Stimulated activated CD4-positive, alpha-beta T cell treated with anti-CD3 and anti-CD28 coated beads, TNF-alpha, amount 100 ng/mL, for 24 hours (primary cell): ENCODE measurements at regions not wholly inside any gene's neighbourhood (a gene's known extent, or its start where the extent isn't known, plus 50 kb on each side); places are given as distances from the start of the nearest gene placed in this dataset.
"Not testable (repeated sequence)": the region's sequence is repeated elsewhere in the genome, so short reads cannot be mapped to it uniquely, and the experiment has no call there.

ENCODE experiments used
- DNase-seq, 3 experiments: peaks; one replicate each; pipeline ENCODE4 v3.0.0-alpha.2; 2020; ENCODE audit warnings: low read depth in 3 of 3

DNA sequence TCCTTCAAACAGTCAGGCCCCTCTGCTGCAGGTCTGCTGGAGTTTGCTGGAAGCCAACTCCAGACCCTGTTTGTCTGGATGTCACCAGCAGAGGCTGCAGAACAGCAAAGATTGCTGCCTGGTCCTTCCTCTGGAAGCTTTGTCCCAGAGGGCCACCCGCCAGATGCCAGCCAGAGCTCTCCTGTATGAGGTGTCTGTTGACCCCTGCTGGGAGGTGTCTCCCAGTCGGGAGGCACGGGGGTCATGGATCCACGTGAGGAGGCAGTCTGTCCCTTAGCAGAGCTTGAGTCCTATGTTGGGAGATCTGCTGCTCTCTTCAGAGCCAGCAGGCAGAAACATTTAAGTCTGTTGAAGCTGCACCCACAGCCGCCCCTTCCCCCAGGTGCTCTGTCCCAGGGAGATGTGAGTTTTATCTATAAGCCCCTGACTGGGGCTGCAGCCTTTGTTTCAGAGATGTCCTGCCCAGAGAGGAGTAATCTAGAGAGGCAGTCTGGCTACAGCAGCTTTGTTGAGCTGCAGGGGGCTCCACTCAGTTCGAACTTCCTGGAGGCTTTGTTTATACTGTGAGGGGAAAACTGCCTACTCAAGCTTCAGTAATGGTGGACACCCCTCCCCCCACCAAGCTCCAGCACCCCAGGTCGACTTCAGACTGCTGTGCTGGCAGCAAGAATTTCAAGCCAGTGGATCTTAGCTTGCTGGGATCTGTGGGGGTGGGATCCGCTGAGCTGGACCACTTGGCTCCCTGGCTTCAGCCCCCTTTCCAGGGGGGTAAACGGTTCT is 72.1 kb downstream of the OGFRL1 start:
- DNase-seq = not testable (repeated sequence)

DNA sequence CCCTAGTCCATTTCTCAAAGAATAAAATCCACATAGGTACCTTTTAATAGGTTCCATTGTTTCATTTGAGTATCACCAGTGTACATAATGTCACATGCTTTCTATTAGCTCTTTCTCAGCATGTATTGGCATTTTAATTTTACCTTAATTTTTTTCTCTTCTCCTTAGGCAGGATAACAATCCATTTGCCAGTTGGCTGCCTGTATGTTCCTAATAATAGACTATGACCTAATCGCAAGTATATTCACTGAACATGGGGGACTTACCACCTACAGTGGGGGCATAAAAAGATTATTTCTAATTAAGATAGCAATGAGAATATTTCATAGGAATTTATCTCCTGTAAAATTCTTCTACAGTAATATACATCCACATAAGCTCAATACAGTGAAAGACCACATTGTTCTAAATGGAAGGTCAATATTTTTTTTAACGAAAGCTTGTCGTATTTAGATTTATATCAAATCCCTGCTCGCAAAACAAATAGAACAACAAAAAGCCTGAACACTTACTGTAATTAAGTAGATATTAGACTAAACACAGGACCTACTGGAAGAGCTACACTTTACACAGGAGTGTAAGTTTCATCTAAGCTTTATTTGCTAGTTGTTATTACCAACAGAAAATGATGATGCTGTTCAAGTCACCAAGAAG is 76.4 kb downstream of the OGFRL1 start:
- no peak for DNase-seq

DNA sequence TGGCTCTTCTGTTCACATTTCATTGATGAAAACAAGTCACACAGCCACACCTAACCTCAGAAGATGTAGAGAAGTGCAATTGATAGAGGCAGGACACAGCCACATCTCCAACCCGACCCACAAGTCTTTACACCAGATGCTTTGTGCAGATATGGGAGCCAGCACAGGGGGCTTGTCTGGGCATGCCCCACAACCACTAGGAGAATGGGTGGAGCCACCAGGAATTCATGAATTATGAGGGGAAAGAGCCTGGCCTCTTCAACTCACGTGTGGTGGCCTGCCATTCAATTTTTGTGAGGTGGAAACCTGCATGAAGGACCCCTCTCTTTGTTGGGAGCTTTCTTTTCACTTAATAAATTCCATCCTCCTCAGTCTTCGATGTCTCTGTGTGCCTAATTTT is 79.1 kb downstream of the OGFRL1 start:
- no peak for DNase-seq

DNA sequence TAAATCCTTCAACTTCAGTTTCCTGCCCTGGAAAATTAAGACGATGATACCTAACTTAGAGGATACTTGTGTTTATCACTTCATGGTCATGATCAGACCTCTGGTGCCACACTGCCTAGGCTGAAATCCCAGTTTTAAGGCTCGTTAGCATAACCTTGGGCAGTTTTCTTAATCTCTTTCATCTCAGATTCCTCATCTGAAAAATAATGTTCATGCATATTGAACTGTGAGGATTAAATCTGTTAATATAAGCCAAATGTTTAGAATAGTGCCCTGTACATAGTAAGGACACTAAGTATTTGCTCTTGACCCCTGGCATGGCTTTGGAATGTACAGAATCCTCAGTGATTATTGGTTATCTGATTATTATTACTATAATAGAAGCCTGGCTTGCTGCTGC is 79.7 kb downstream of the OGFRL1 start:
- DNase-seq = no peak

DNA sequence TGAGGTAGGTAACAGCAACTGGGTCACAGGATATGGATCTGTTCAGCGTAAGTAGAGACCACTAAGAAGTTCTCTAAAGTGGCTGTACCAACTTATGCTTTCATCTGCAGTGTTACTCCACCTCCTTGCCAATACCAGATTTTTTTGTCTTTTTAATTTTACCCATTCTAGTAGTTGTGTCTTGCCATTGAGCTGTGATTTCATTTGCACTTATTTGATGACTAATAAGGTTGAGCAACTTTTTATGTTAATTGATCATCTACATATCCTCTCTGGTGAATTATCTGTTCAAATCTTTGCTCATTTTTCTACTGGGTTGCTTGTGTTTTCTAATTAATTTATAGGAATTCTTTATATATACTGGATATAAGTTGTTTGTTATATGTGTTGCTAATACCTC is 82.9 kb downstream of the OGFRL1 start:
- DNase-seq = no peak

DNA sequence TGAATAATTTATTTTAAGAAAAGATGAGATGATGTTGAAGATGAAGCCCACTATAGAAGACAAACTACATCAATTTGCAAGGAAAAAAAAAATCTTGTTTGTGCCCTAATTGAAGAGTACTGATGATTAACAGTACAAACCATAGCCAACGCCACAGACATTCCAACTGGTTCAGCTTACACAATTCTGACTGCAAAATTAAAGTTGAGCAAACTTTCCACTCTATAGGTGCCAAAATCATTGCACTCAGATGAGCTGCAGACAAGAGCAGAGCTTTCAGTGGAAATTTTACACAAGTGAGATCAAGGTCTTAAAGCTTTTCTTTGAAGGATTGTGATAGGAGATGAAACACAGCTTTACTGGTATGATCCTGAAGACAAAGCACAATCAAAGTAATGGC is 85.3 kb downstream of the OGFRL1 start:
- DNase-seq = no peak

DNA sequence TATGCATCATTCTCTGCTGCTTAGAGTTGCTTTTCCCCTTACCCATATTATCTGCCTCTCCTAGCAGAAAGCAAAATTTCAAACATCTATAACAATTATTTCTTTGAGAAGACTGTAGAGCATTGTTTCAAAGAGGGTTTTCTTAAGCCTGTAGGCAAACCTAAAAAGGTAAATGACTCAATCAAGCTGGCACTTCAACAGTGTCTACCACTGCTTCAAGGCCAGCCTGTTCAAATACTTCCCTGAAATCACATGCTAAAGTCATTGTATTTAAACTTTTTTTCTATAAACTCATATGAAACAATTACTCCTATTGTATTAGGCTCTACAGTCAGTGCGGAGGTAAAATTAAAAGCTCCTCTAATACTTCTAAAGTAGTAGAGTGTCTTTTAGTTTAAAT is 87.1 kb downstream of the OGFRL1 start:
- no peak for DNase-seq

DNA sequence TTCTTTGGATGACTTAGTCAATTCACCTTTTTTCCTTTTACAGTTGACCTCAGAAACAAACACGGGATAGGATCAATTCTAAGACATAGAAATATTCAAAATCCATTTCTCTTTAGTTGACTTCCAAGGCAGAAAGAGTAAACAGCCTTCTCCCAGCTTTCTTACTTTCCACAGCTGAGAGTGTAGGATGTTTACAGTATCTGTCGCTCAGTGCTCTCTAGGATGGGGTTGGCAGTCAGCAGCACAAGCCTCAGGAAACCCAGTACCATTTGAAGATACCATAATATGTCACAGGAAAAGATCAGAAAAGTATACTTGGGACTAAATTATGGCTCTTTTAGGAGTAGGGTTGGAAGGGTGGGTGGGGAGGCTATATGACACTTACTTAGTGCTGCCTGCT is 88.2 kb downstream of the OGFRL1 start:
- DNase-seq = no peak

DNA sequence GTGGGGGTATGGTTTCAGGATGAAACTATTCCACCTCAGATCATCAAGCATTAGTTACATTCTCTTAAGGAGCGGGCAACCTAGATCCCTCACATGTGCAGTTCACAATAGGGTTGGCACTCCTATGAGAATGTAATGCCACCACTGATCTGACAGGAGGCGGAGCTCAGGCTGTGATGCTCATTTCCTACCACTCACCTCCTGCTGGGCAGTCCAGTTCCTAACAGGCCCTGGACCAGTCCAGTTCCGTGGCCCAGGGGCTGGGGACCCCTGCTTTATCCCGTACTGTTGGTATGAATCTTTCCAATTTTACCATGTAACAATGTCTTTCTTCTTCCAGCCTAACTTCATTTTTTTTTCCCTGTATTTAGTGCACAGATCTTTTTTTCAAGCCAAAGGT is 94.9 kb downstream of the OGFRL1 start:
- no peak for DNase-seq

DNA sequence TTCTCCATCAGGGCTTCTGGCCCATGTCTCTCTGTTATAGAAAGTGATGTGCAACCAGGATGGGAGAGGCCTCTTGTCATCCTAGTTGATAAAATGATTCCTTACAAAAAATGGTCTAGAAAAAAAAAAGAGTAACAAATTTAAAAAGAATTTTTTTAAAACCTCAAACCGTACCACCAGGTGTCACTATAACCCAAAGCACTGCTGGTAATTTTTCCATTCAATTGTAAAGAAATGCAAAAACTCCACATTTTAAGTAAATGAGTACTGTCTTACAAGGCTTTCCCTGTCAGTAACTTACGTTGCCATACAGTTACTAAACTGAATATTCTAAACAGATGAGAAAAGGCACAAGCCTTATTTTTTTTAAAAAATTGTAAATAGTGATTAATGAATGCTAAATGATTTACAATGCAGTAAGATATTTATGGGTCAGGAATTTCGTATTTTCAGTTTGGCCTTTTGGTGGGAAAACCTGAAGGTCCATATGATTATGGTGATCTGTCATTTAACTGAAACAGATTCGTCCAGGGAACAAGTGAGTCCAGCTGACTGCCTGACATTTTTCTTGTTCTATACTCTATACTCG is 95.4 kb downstream of the OGFRL1 start:
- no peak for DNase-seq

DNA sequence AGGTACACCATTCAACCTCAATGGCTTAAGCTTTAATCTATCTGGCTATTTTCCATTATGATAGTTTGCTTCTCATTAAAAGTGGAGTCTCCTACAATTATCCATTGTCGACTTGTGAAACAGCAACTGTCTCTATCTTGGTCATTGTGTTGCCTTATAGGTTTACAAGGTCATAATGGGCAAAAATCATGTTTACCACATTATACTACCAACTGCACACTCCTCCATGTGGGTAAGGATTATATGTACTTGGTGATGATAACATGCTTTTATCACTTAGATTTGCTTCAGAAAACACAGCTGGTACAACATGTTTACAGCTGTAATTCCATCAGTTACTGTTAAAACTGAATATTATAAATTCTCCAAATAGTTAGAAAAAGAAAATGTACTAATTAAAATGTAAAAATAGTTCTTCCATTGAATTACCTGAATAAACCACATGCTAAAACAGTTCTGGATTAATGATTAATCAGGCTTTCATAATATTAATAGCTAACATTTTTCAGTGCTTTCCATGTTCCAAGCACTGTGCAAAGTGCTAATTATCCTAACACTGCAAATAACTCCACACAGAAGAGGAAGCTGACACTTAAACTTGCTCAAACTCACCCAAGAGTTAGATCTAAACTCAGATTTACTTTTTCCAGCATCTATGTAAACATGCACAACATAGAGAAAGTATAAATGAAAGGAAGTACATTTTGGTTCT is 96.7 kb downstream of the OGFRL1 start:
- DNase-seq = no peak

DNA sequence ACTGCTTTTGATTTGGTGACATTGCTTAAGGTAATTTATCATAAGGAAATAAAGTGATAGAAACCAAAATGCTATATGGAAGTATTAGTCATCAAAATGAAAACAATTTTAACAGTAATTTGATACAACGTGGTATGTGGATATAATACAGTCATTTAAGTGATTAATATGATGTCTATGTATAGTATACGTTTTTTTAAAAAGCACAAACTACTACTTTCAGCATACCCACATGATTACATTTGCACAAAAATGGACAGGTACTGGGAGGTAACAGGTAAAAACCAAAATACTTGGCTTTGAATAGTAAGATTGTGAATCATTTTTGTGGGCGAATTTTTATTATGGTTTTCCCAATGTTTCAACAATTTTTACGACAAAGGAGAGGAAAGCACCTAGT is 97.6 kb downstream of the OGFRL1 start:
- DNase-seq = no peak

DNA sequence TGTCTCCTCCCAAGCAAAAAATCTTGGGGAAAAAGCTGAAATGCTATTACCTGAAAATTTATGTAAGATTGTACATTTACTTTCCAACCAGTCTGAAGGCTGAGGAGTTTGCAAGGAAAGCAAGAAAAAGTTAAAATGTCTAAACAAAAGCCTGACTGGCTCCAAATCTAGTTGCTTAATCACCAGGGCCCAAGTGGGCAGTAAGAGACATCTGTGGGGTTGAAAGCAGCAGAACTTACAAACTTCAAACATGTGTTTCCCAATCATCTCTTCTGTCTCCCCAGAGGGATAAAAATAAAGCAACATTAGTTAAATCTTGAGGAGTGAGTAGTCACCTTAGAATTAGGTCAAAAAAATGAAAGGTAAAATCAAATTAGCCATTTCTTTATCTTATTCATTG is 98.6 kb downstream of the OGFRL1 start:
- DNase-seq = no peak

DNA sequence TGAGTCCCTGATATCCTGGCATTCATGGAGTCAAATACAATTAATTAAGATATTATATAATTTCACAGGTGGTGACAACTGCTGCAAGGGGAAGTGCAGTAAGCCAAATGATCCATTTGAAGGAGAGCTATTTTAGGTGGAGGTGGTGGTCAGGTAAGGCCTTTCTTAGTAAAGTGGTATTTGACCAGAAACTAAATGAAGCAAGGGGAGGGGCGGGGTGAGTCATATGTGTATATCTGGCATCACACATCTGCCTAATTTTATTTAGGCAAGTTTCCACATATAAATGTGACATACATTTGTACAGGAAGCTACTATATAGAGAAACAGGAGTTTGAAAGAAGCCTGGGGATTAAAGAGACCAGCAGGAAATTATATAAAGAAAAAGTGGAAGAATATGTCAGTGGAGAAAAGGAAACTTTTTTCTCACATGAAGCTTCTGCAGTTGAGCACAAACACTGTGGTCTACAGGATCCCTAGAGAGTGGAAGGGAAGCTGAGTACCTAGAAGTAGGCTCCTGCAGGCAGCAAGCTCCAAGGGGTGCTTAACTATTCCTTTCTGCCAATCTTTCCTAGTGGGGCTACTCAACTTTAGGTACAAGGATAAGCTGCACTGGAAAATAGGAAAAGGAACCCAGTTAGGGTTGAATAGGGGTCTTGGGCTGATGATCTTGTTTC is 99.6 kb downstream of the OGFRL1 start:
- DNase-seq = no peak

DNA sequence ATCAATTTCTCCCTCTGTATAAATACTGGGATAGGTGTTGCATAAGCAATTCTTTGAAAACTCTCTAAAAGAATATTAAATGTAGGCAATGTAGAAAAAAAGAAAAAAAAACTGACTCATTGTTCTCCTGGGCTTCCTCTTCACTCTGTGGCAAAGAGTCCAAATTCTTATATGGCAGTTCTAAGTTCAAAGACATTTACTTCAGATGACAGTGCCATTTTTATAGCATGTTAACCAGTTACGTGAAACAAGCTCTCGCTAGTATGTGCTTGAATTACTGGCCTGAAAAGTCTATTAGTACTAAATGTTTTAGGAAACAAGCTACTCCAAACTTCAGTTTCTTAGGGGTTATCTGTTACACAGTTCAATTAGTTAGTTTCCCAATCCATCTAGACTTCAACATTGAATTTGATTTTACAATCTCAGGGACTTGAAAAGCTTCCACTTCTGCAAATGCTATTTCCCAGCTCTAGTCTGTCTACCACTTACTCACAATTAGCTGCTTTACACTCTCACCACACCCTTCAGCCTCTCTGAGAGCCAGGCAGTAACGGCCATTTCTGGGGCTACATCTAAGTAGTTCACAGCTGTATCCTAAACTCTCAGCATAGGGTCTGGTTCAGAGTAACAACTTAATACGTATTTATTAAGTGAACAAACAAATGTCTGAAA is 100.4 kb downstream of the OGFRL1 start:
- no peak for DNase-seq

DNA sequence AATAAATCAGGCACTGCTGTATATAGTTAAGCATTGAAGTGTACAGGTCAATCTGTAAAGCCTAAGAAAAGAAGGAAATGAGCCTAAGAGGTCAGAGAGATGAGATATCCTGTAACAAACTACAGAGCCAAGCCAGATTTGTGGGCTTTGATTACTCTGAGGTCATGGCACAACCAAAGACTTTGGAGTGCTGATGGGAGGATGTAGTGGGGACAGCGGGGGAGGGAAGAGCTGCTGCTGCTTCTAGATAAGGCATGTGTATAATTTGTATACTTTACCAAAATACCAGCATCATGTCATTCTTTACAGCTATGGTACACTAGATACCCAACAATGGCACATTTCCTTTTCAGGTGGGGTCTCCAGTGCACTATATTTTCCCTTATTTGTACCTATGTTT is 102.5 kb downstream of the OGFRL1 start:
- no peak for DNase-seq

DNA sequence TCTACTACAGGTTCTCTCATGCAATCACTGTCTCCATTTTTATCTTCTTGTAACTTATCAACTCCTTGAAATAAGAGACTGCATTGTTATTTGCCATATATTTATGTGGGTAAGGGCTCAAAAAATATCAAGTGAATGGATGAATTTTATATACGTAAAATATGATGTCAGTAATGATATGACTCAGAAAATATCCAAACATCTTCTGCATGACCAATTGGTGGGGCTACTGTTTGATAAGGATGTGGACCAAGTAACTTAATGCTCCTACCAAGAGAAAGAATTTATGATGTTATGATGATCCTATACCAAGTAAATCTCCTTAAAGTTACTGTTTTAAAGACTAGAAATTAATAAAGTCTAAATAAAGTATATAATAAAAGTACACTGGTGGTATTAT is 103.7 kb downstream of the OGFRL1 start:
- DNase-seq = no peak

DNA sequence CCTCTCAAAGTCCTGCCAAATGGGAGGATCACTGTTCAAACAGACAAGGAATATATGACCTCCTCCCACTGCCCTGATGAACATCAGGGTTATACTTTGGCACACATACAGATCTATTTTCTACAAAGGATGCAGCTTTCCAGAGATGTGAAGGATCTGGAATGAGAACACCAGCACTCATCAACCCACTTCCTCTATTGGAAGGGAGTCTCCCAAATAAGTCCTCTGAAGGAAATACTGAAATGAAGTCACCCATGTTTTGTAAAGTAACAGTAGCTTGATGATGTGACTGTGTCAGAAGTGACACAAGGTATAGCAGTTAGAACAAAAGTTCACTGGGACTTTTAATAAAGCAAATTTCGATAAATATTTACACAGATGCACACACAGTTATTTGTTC is 104.9 kb downstream of the OGFRL1 start:
- DNase-seq = no peak

DNA sequence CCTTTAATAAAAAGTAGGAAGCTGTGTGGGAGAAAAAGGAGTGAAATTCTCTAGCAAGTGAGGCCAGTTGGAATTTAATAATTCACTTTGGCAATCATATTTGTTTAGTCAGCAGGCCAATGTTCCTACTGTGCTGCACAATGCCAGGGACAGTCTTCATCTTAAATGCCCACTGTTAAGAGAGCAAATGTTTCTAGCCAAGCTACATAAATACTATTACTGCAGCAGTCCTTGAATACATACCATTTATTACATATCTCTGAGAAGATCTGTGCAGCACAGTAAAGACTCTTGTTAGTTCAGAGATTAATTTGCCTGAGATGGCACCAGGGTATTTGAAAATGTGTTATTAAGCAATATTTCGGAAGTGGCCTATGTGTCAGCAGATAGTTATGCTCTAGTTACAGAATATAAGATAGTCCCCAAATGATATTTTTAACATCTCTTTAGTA is 105.4 kb downstream of the OGFRL1 start:
- DNase-seq = no peak

DNA sequence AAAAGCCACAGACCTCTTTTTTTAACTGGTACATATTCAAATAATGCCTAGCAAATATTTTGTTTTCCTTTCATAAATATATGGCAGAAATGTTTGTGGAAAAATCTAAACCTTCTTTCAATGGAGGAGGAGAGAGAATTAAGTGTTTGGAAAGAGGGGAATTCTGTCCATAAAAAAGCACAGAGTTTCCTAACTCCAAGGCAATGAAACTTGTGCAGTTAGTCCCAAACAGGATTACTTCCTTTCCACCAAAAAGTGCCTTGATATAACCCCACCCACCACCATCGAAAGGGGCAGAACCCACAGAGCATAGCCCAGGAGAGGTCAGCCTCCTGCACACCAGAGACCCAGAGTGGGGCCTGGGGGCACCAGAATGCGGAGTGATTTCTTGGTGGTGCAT is 106.3 kb downstream of the OGFRL1 start:
- DNase-seq = no peak

DNA sequence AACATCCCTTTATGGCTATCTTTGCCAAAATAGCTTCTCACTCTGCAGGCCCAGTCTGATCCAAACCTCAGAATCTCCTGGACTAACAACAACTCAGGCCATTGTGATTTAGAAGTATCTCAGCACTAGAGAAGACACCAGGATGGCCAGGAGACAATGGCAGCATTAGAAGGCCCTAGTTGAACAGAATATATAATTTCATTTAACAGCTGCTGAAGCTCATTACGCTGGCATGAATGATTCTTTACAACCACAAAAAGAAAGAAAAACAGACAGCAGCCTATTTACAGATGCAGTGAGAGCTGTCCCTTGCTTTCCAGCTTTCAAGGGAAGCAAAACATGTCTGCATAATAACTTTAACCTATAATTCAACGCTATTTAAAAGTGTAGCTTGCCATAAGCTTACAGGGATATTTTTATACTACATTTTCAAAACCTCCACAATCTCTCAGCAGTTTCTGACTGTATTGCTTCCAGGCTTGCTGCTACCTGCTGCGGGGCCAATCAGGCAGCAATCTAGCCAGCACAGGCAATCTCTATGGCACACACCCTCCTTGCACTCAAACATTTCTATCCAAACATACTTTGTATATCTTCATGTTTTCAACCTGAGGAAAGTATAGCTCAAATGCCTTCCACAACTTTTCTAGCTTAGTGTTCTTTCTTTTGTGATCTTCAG is 107.3 kb downstream of the OGFRL1 start:
- DNase-seq = no peak
